Mesodermal cell (in vitro differentiated cells): ENCODE measurements at regions not wholly inside any gene's neighbourhood (a gene's known extent, or its start where the extent isn't known, plus 50 kb on each side); places are given as distances from the start of the nearest gene placed in this dataset.

Experiments
- H3K27ac ChIP-seq: 2 replicates; pipeline ENCODE4 v1.7.0; 2013; ENCODE audit warnings: mild to moderate bottlenecking, low read depth, low read length, moderate library complexity; ENCODE audit not compliant: severe bottlenecking
- H3K36me3 ChIP-seq: 2 replicates; pipeline ENCODE4 v1.7.1; 2013; ENCODE audit warnings: mild to moderate bottlenecking, low read length, moderate library complexity; ENCODE audit not compliant: control insufficient read depth, insufficient read depth
- H3K4me1 ChIP-seq: one replicate; pipeline ENCODE4 v1.7.1; 2013; ENCODE audit warnings: mild to moderate bottlenecking, low read length; ENCODE audit not compliant: insufficient read depth, control insufficient read depth, poor library complexity, severe bottlenecking
- H3K4me3 ChIP-seq: 2 replicates; pipeline ENCODE4 v1.7.0; 2013; ENCODE audit warnings: low read length, control low read depth, mild to moderate bottlenecking; ENCODE audit not compliant: insufficient read depth, poor library complexity, severe bottlenecking; ENCODE audit errors: extremely low read depth
- H3K9me3 ChIP-seq: 2 replicates; pipeline ENCODE4 v1.7.1; 2013; ENCODE audit warnings: mild to moderate bottlenecking, low read length, moderate library complexity; ENCODE audit not compliant: control insufficient read depth
- WGBS, 2 experiments: methylation state at CpG; one replicate each; pipeline ENCODE4 v1.1.5; 2013; ENCODE audit warnings: missing lambda C conversion rate in 2 of 2; ENCODE audit not compliant: insufficient coverage in 2 of 2; 5-methylcytosine and 5-hydroxymethylcytosine counted together

- Histone ChIP-seq H3K9me3 (peaks cover 3% of the 10 kb centered on the region), H3K36me3 (no peaks in the 10 kb centered on the region), H3K4me1 (no peaks in the 10 kb centered on the region), H3K4me3 (no peak overlapping the region), H3K27ac (no peak overlapping the region)
- 87 to 92% methylated on average over 7 to 8 of the region's 10 CpGs for WGBS, 2 experiments
These were observed 199.1 kb downstream of the GLRX3 start for GRCh38 chr10:130335336-130335735.

GRCh38 chr10:130336617-130337304 is 200.6 kb downstream of the GLRX3 start:
- Histone ChIP-seq H3K9me3 (no peaks in the 10 kb centered on the region), H3K4me3 (no peak overlapping the region), H3K36me3 (no peaks in the 10 kb centered on the region), H3K27ac (no peak overlapping the region), H3K4me1 (no peaks in the 10 kb centered on the region)
- 67 to 73% methylated on average over 7 to 8 of the region's 8 CpGs for WGBS, 2 experiments

GRCh38 chr10:130337305-130337640 is 201.1 kb downstream of the GLRX3 start:
- H3K4me3 ChIP-seq = no peak overlapping the region
- 95 to 98% methylated on average over 8 to 13 of the region's 13 CpGs for WGBS, 2 experiments

GRCh38 chr10:130337696-130338635 is 201.8 kb downstream of the GLRX3 start:
- Histone ChIP-seq H3K27ac (no peak overlapping the region), H3K9me3 (no peaks in the 10 kb centered on the region), H3K4me1 (no peaks in the 10 kb centered on the region), H3K4me3 (no peak overlapping the region), H3K36me3 (no peaks in the 10 kb centered on the region)
- 83 to 90% methylated on average over 16 to 17 of the region's 19 CpGs for whole genome bisulfite sequencing, 2 experiments

More at GRCh38 chr10:130337305-130337640, 201.1 kb downstream of the GLRX3 start:
- Histone ChIP-seq H3K36me3 (no peaks in the 10 kb centered on the region), H3K4me1 (no peaks in the 10 kb centered on the region), H3K9me3 (no peaks in the 10 kb centered on the region), H3K27ac (no peak overlapping the region)

GRCh38 chr10:130338636-130339024 is 202.4 kb downstream of the GLRX3 start:
- H3K27ac ChIP-seq = no peak overlapping the region
- H3K4me3 ChIP-seq = no peak overlapping the region
- no peaks in the 10 kb centered on the region for H3K4me1 ChIP-seq
- H3K36me3 ChIP-seq = no peaks in the 10 kb centered on the region
- H3K9me3 ChIP-seq = no peaks in the 10 kb centered on the region
- 83 to 84% methylated on average over 3 to 5 of the region's 5 CpGs for WGBS, 2 experiments

GRCh38 chr10:130339091-130339490 is 202.9 kb downstream of the GLRX3 start:
- H3K9me3 ChIP-seq = no peaks in the 10 kb centered on the region
- H3K4me1 ChIP-seq = no peaks in the 10 kb centered on the region
- 85 to 94% methylated on average over 7 of the region's 11 CpGs for WGBS, 2 experiments
- H3K27ac ChIP-seq = no peak overlapping the region
- H3K4me3 ChIP-seq = no peak overlapping the region
- no peaks in the 10 kb centered on the region for H3K36me3 ChIP-seq

GRCh38 chr10:130339911-130340310 is 203.7 kb downstream of the GLRX3 start:
- no peaks in the 10 kb centered on the region for H3K36me3 ChIP-seq
- no peaks in the 10 kb centered on the region for H3K4me1 ChIP-seq
- no peaks in the 10 kb centered on the region for H3K9me3 ChIP-seq
- H3K4me3 ChIP-seq = no peak overlapping the region
- WGBS, 2 experiments = 72 to 81% methylated on average over 7 of the region's 7 CpGs
- no peak overlapping the region for H3K27ac ChIP-seq

- Histone ChIP-seq H3K27ac (no peak overlapping the region), H3K36me3 (no peaks in the 10 kb centered on the region), H3K4me1 (no peaks in the 10 kb centered on the region), H3K9me3 (no peaks in the 10 kb centered on the region), H3K4me3 (no peak overlapping the region)
- 34 to 67% methylated on average over 1 to 2 of the region's 5 CpGs for WGBS, 2 experiments
These were observed 204.6 kb downstream of the GLRX3 start for GRCh38 chr10:130340816-130341215.

GRCh38 chr10:130341356-130341755 is 205.2 kb downstream of the GLRX3 start:
- WGBS, 2 experiments = 38 to 48% methylated on average over 5 to 6 of the region's 6 CpGs
- Histone ChIP-seq H3K9me3 (no peaks in the 10 kb centered on the region), H3K36me3 (no peaks in the 10 kb centered on the region), H3K4me1 (no peaks in the 10 kb centered on the region), H3K27ac (no peak overlapping the region), H3K4me3 (no peak overlapping the region)

GRCh38 chr10:130345728-130346127 is 209.5 kb downstream of the GLRX3 start:
- Histone ChIP-seq H3K36me3 (no peaks in the 10 kb centered on the region), H3K9me3 (no peaks in the 10 kb centered on the region), H3K4me3 (no peak overlapping the region), H3K27ac (no peak overlapping the region), H3K4me1 (no peaks in the 10 kb centered on the region)
- 0 to 40% methylated on average over 1 of the region's 1 CpG for WGBS, 2 experiments

GRCh38 chr10:130350996-130351395 is 214.8 kb downstream of the GLRX3 start:
- Histone ChIP-seq H3K27ac (no peak overlapping the region), H3K36me3 (no peaks in the 10 kb centered on the region), H3K9me3 (no peaks in the 10 kb centered on the region), H3K4me3 (no peak overlapping the region), H3K4me1 (no peaks in the 10 kb centered on the region)
- WGBS, 2 experiments = 83 to 94% methylated on average over 1 to 2 of the region's 3 CpGs
